H9 (cell line): ENCODE measurements at regions not wholly inside any gene's neighbourhood (a gene's known extent, or its start where the extent isn't known, plus 50 kb on each side); places are given as distances from the start of the nearest gene placed in this dataset.

Source experiments
- DNase-seq: peaks from one replicate; pipeline ENCODE4 v3.0.0-alpha.2; 2017
- H2AFZ ChIP-seq: one replicate; pipeline ENCODE4 v1.6.1; 2013; ENCODE audit warnings: mild to moderate bottlenecking, low read length, control low read depth, moderate library complexity
- H2AK5ac ChIP-seq: 2 replicates; pipeline ENCODE4 v1.6.1; 2013; ENCODE audit warnings: low read length, control low read depth, mixed read lengths; ENCODE audit not compliant: insufficient read length
- H2BK120ac ChIP-seq: one replicate; pipeline ENCODE4 v1.6.1; 2013; ENCODE audit warnings: low read depth, mild to moderate bottlenecking, low read length, control low read depth, inconsistent platforms; ENCODE audit not compliant: poor library complexity, severe bottlenecking
- H2BK12ac ChIP-seq: 2 replicates; pipeline ENCODE4 v1.6.1; 2013; ENCODE audit warnings: low read length, control low read depth, mixed read lengths, low read depth; ENCODE audit not compliant: insufficient read length
- H2BK15ac ChIP-seq: 2 replicates; pipeline ENCODE4 v1.6.1; 2013; ENCODE audit warnings: low read depth, low read length, control low read depth
- H2BK20ac ChIP-seq: one replicate; pipeline ENCODE4 v1.6.1; 2013; ENCODE audit warnings: low read depth, mild to moderate bottlenecking, low read length, control low read depth, inconsistent platforms; ENCODE audit not compliant: poor library complexity, severe bottlenecking
- H2BK5ac ChIP-seq: 2 replicates; pipeline ENCODE4 v1.6.1; 2013; ENCODE audit warnings: low read length, control low read depth, mixed read lengths; ENCODE audit not compliant: insufficient read length
- H3K14ac ChIP-seq: 2 replicates; pipeline ENCODE4 v1.6.1; 2013; ENCODE audit warnings: low read length, control low read depth; ENCODE audit not compliant: insufficient read depth
- H3K18ac ChIP-seq: 2 replicates; pipeline ENCODE4 v1.6.1; 2013; ENCODE audit warnings: low read depth, mild to moderate bottlenecking, mixed read lengths, low read length, control low read depth; ENCODE audit not compliant: insufficient read length
- H3K23ac ChIP-seq: 2 replicates; pipeline ENCODE4 v1.6.1; 2013; ENCODE audit warnings: low read length, control low read depth, mixed read lengths, low read depth; ENCODE audit not compliant: insufficient read length
- H3K23me2 ChIP-seq: 2 replicates; pipeline ENCODE4 v1.6.1; 2013; ENCODE audit warnings: low read depth, mild to moderate bottlenecking, mixed read lengths, low read length, control low read depth; ENCODE audit not compliant: insufficient read length, poor library complexity, severe bottlenecking
- H3K27ac ChIP-seq: 2 replicates; pipeline ENCODE4 v1.5.1; 2013; ENCODE audit warnings: low read length, control low read depth, mixed read lengths, low read depth; ENCODE audit not compliant: insufficient read length
- H3K27me3 ChIP-seq: 2 replicates; pipeline ENCODE4 v1.6.1; 2013; ENCODE audit warnings: low read length, control low read depth, inconsistent platforms; ENCODE audit not compliant: insufficient read depth
- H3K4ac ChIP-seq: 2 replicates; pipeline ENCODE4 v1.6.1; 2013; ENCODE audit warnings: low read depth, mild to moderate bottlenecking, control low read depth, inconsistent platforms, low read length, moderate library complexity
- H3K4me1 ChIP-seq: 2 replicates; pipeline ENCODE4 v1.6.1; 2013; ENCODE audit warnings: low read length, control low read depth, inconsistent platforms; ENCODE audit not compliant: insufficient read depth
- H3K4me2 ChIP-seq: 2 replicates; pipeline ENCODE4 v1.6.1; 2013; ENCODE audit warnings: low read length, control low read depth, mixed read lengths; ENCODE audit not compliant: insufficient read length, insufficient read depth
- H3K56ac ChIP-seq: 2 replicates; pipeline ENCODE4 v1.6.1; 2013; ENCODE audit warnings: low read depth, mild to moderate bottlenecking, mixed read lengths, low read length, control low read depth; ENCODE audit not compliant: insufficient read length
- H3K79me1 ChIP-seq: 2 replicates; pipeline ENCODE4 v1.6.1; 2013; ENCODE audit warnings: low read depth, mild to moderate bottlenecking, moderate library complexity, low read length, control low read depth, inconsistent platforms; ENCODE audit not compliant: insufficient read depth, poor library complexity, severe bottlenecking
- H3K79me2 ChIP-seq: 2 replicates; pipeline ENCODE4 v1.6.1; 2013; ENCODE audit warnings: low read length, control low read depth, inconsistent platforms; ENCODE audit not compliant: insufficient read depth
- H3K9ac ChIP-seq: 2 replicates; pipeline ENCODE4 v1.6.1; 2013; ENCODE audit warnings: low read length, control low read depth, mixed read lengths; ENCODE audit not compliant: insufficient read length; ENCODE audit errors: extremely low read depth
- H3K9me3 ChIP-seq: one replicate; pipeline ENCODE4 v1.6.1; 2013; ENCODE audit warnings: low read depth, low read length, inconsistent platforms; ENCODE audit not compliant: control insufficient read depth
- H3T11ph ChIP-seq: one replicate; pipeline ENCODE4 v1.6.1; 2013; ENCODE audit warnings: mild to moderate bottlenecking, low read length, control low read depth, inconsistent platforms
- H4K20me1 ChIP-seq: one replicate; pipeline ENCODE4 v1.6.1; 2013; ENCODE audit not compliant: control insufficient read depth, insufficient read length, insufficient read depth
- H4K5ac ChIP-seq: 2 replicates; pipeline ENCODE4 v1.6.1; 2013; ENCODE audit warnings: low read depth, mild to moderate bottlenecking, mixed read lengths, low read length, control low read depth; ENCODE audit not compliant: insufficient read length
- H4K8ac ChIP-seq: replicated peaks from 2 replicates; pipeline ENCODE4 v1.6.1; 2013; ENCODE audit warnings: low read length, control low read depth, mixed read lengths, low read depth; ENCODE audit not compliant: insufficient read length
- H4K91ac ChIP-seq: 2 replicates; pipeline ENCODE4 v1.6.1; 2013; ENCODE audit warnings: low read depth, mild to moderate bottlenecking, moderate library complexity, mixed read lengths, low read length, control low read depth; ENCODE audit not compliant: insufficient read length
- H3K27ac Mint-ChIP-seq, 3 experiments: 2 replicates in 2 of 3; 3 replicates in 1 of 3; pipeline ENCODE4 v1.8.0; 2020 to 2021; ENCODE audit warnings: mixed read lengths in 3 of 3, mild to moderate bottlenecking in 1 of 3, moderate library complexity in 1 of 3
- H3K27me3 Mint-ChIP-seq: 2 replicates; pipeline ENCODE4 v1.8.0; 2021; ENCODE audit warnings: low read depth, mild to moderate bottlenecking, moderate library complexity, mixed read lengths
- H3K36me3 Mint-ChIP-seq, 3 experiments: 2 replicates in 2 of 3; 3 replicates in 1 of 3; pipeline ENCODE4 v1.8.0; 2020 to 2021; ENCODE audit warnings: low read depth in 3 of 3, mixed read lengths in 3 of 3; ENCODE audit not compliant: insufficient read depth in 1 of 3
- H3K4me1 Mint-ChIP-seq, 2 experiments: 2 replicates each; pipeline ENCODE4 v1.8.0; 2020; ENCODE audit warnings: mixed read lengths in 2 of 2
- H3K4me3 Mint-ChIP-seq, 2 experiments: 2 replicates in 1 of 2; 3 replicates in 1 of 2; pipeline ENCODE4 v1.8.0; 2020 to 2021; ENCODE audit warnings: mild to moderate bottlenecking in 2 of 2, mixed read lengths in 2 of 2, moderate library complexity in 1 of 2
- H3K9me3 Mint-ChIP-seq, 2 experiments: 2 replicates in 1 of 2; 3 replicates in 1 of 2; pipeline ENCODE4 v1.8.0; 2020; ENCODE audit warnings: mild to moderate bottlenecking in 2 of 2, mixed read lengths in 2 of 2, moderate library complexity in 1 of 2
- CTCF ChIP-seq: fragments of 200-600 bp; sonication (generic); conservative IDR thresholded peaks from 3 replicates; pipeline ENCODE4 v1.8.0; 2021; ENCODE audit warnings: antibody characterized with exemption, mild to moderate bottlenecking
- WGBS: extraction: QIAGEN DNeasy Blood & Tissue Kit; methylation state at CpG from one replicate; pipeline ENCODE4 v1.1.7; 2013; ENCODE audit warnings: missing lambda C conversion rate, low lambda C conversion rate, mixed read lengths; ENCODE audit not compliant: insufficient read length; ENCODE audit errors: extremely low coverage; 5-methylcytosine and 5-hydroxymethylcytosine counted together

GRCh38 chr22:49449377-49449776, 378.3 kb downstream of the BRD1 start:
- no peak overlapping the region for H2BK5ac ChIP-seq
- H3K79me2 ChIP-seq: no peaks in the 10 kb centered on the region
- DNase-seq: no peak
- no peak overlapping the region for H2AK5ac ChIP-seq
- H3K27me3 ChIP-seq: peaks cover 9% of the 10 kb centered on the region; the same call in 1 of the 2 replicates
- peaks cover 4% of the 10 kb centered on the region; the same call in 1 of the 2 replicates for H3K4me1 ChIP-seq
- Mint-ChIP-seq H3K4me3 (peak overlapping the region; percentile 60 to 72; a peak in 4 of 5 replicates), H3K9me3 (peaks cover 0 to 3% of the 10 kb centered on the region in 2 experiments; a peak in 2 of 5 replicates), H3K27ac (no peak overlapping the region; a peak in 1 of 7 replicates), H3K36me3 (no peaks in the 10 kb centered on the region), H3K27me3 (peaks cover 37% of the 10 kb centered on the region), H3K4me1 (peaks cover 32% of the 10 kb centered on the region in 2 experiments)
- no peak overlapping the region for H3K27ac ChIP-seq
- no peak overlapping the region for H3K4ac ChIP-seq
- H3K23ac ChIP-seq: no peak overlapping the region
- H3K4me2 ChIP-seq: peak overlapping the region; percentile 40
- no CpG with 5 or more reads among the region's 16 CpGs for WGBS
- no peak overlapping the region for H3T11ph ChIP-seq
- H4K91ac ChIP-seq: no peak overlapping the region
- H2AFZ ChIP-seq: no peak overlapping the region
- no peak for TF ChIP-seq CTCF
- H3K56ac ChIP-seq: no peak overlapping the region
- H2BK20ac ChIP-seq: no peak overlapping the region
- no peak overlapping the region for H3K18ac ChIP-seq
- H2BK120ac ChIP-seq: no peak overlapping the region
- no peaks in the 10 kb centered on the region for H3K79me1 ChIP-seq
- H4K8ac ChIP-seq: no peak overlapping the region
- no peaks in the 10 kb centered on the region for H4K20me1 ChIP-seq
- H3K14ac ChIP-seq: no peak overlapping the region
- H2BK12ac ChIP-seq: no peak overlapping the region
- H3K23me2 ChIP-seq: no peaks in the 10 kb centered on the region
- no peak overlapping the region for H3K9ac ChIP-seq
- H2BK15ac ChIP-seq: no peak overlapping the region
- H4K5ac ChIP-seq: no peak overlapping the region
- H3K9me3 ChIP-seq: no peaks in the 10 kb centered on the region
